WTC11 (cell line): ENCODE measurements at regions not wholly inside any gene's neighbourhood (a gene's known extent, or its start where the extent isn't known, plus 50 kb on each side); places are given as distances from the start of the nearest gene placed in this dataset.
"Not testable (repeated sequence)": the region's sequence is repeated elsewhere in the genome, so short reads cannot be mapped to it uniquely, and the experiment has no call there.

Source experiments
- ATAC-seq: fragments of 200-7000 bp; cut with Tn5 transposase; 2 replicates; pipeline ENCODE4 v1.10.0; 2021; ENCODE audit warnings: mild to moderate bottlenecking, moderate library complexity
- CTCF ChIA-PET: fragments of 300-600 bp; sonication (Branson Sonifier 250); formaldehyde crosslinking; loops from one replicate; lab custom pipeline; 2021; ENCODE audit warnings: antibody characterized with exemption; lab: Charles Lee
- POLR2A ChIA-PET: fragments of 350-600 bp; sonication (Branson Sonifier 250); formaldehyde crosslinking; loops from one replicate; lab custom pipeline; 2021; ENCODE audit warnings: antibody characterized with exemption; lab: Charles Lee
- DNase-seq: peaks from one replicate; pipeline ENCODE4 v3.0.0; 2021; ENCODE audit warnings: low spot score
- H3K27ac Mint-ChIP-seq: 2 replicates; pipeline ENCODE4 v1.8.0; 2021; ENCODE audit warnings: mixed read lengths
- H3K27me3 Mint-ChIP-seq: 2 replicates; pipeline ENCODE4 v1.8.0; 2021; ENCODE audit warnings: low read depth, mild to moderate bottlenecking, moderate library complexity, mixed read lengths
- H3K36me3 Mint-ChIP-seq: 2 replicates; pipeline ENCODE4 v1.8.0; 2021; ENCODE audit warnings: mixed read lengths
- H3K4me1 Mint-ChIP-seq: 2 replicates; pipeline ENCODE4 v1.8.0; 2022; ENCODE audit warnings: mixed read lengths
- H3K4me3 Mint-ChIP-seq: 2 replicates; pipeline ENCODE4 v1.8.0; 2021; ENCODE audit warnings: mild to moderate bottlenecking, moderate library complexity, mixed read lengths
- H3K9me3 Mint-ChIP-seq: 2 replicates; pipeline ENCODE4 v1.8.0; 2021; ENCODE audit warnings: mixed read lengths
- ATF6 ChIP-seq: sonication (generic); formaldehyde crosslinking; IDR thresholded peaks from 2 replicates; pipeline ENCODE4 v1.8.1; 2023; ENCODE audit warnings: mild to moderate bottlenecking, missing genetic modification reagents
- CREB1 ChIP-seq: sonication (generic); formaldehyde crosslinking; IDR thresholded peaks from 2 replicates; pipeline ENCODE4 v1.8.0; 2023; ENCODE audit warnings: mild to moderate bottlenecking, missing genetic modification reagents
- CREM ChIP-seq: sonication (generic); formaldehyde crosslinking; IDR thresholded peaks from 2 replicates; pipeline ENCODE4 v1.8.1; 2022; ENCODE audit warnings: mild to moderate bottlenecking, missing genetic modification reagents, moderate library complexity
- E2F4 ChIP-seq: sonication (generic); formaldehyde crosslinking; IDR thresholded peaks from 2 replicates; pipeline ENCODE4 v1.8.1; 2022; ENCODE audit warnings: low read depth, mild to moderate bottlenecking, moderate library complexity, missing genetic modification reagents, borderline replicate concordance
- ESRRA ChIP-seq: sonication (generic); formaldehyde crosslinking; IDR thresholded peaks from 2 replicates; pipeline ENCODE4 v1.8.1; 2022; ENCODE audit warnings: mild to moderate bottlenecking, missing genetic modification reagents, borderline replicate concordance
- FOXP4 ChIP-seq: sonication (generic); formaldehyde crosslinking; IDR thresholded peaks from 2 replicates; pipeline ENCODE4 v1.8.0; 2022; ENCODE audit warnings: mild to moderate bottlenecking, missing genetic modification reagents
- GRHL2 ChIP-seq: fragments of 250-450 bp; sonication (Bioruptor Pico); IDR thresholded peaks from 2 replicates; pipeline ENCODE4 v1.8.0; 2022; ENCODE audit warnings: mild to moderate bottlenecking, moderate library complexity; ENCODE audit not compliant: insufficient replicate concordance, severe bottlenecking
- JUN ChIP-seq: sonication (generic); formaldehyde crosslinking; IDR thresholded peaks from 2 replicates; pipeline ENCODE4 v1.8.0; 2023; ENCODE audit warnings: mild to moderate bottlenecking, missing genetic modification reagents
- MAX ChIP-seq: sonication (generic); formaldehyde crosslinking; IDR thresholded peaks from 2 replicates; pipeline ENCODE4 v1.8.0; 2022; ENCODE audit warnings: mild to moderate bottlenecking, missing genetic modification reagents
- MYBL2 ChIP-seq: sonication (generic); formaldehyde crosslinking; IDR thresholded peaks from 2 replicates; pipeline ENCODE4 v1.8.1; 2023; ENCODE audit warnings: mild to moderate bottlenecking, moderate library complexity, missing genetic modification reagents
- NFATC4 ChIP-seq: fragments of 250-450 bp; sonication (Bioruptor Pico); IDR thresholded peaks from 2 replicates; pipeline ENCODE4 v1.9.0; 2021; ENCODE audit warnings: mild to moderate bottlenecking
- NFE2L1 ChIP-seq: sonication (generic); formaldehyde crosslinking; IDR thresholded peaks from 2 replicates; pipeline ENCODE4 v1.8.1; 2023; ENCODE audit warnings: missing genetic modification reagents
- NR1H2 ChIP-seq: sonication (generic); formaldehyde crosslinking; IDR thresholded peaks from 2 replicates; pipeline ENCODE4 v1.9.0; 2021; ENCODE audit warnings: mild to moderate bottlenecking, moderate library complexity, missing genetic modification reagents
- OVOL2 ChIP-seq: fragments of 250-450 bp; sonication (Bioruptor Pico); IDR thresholded peaks from 2 replicates; pipeline ENCODE4 v1.9.0; 2021; ENCODE audit warnings: mild to moderate bottlenecking, borderline replicate concordance
- PRDM15 ChIP-seq: sonication (generic); formaldehyde crosslinking; IDR thresholded peaks from 2 replicates; pipeline ENCODE4 v1.8.0; 2022; ENCODE audit warnings: missing genetic modification reagents
- RORB ChIP-seq: fragments of 250-450 bp; sonication (Bioruptor Pico); IDR thresholded peaks from 2 replicates; pipeline ENCODE4 v1.9.0; 2021; ENCODE audit warnings: mild to moderate bottlenecking
- TEAD1 ChIP-seq: sonication (generic); formaldehyde crosslinking; IDR thresholded peaks from 2 replicates; pipeline ENCODE4 v1.8.0; 2022; ENCODE audit warnings: mild to moderate bottlenecking, missing genetic modification reagents
- ZNF671 ChIP-seq: fragments of 250-450 bp; sonication (Bioruptor Pico); IDR thresholded peaks from 2 replicates; pipeline ENCODE4 v1.8.0; 2021; ENCODE audit warnings: mild to moderate bottlenecking
- TF ChIP-seq, protein P1 (sequence below): fragments of 250-450 bp; sonication (Bioruptor Pico); conservative IDR thresholded peaks from 2 replicates; pipeline ENCODE4 v1.9.0; 2021; ENCODE audit warnings: mild to moderate bottlenecking

DNA sequence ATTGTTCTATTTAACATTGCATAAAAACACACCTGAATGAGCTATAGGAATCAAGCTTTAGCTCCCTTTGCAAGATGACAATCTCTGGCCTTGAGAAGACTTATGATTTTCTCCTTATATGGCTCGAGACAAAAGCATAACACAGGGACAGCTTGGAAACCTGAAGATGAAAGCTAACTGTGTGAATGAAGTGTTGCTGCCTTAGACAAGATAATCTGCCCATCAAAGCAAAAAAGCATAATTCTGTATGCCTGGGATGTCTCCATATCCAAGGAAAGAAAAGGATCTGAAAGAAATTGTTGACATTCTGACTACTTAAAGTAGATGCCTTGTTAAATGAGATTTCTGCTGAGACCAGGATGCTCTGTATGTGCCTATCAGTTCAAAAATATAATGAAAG lies 526.7 kb upstream of the TOM1L1 start (continued):
- no peak for TF ChIP-seq PRDM15 (CRISPR knock-in tag)
- TF ChIP-seq, protein P1, sequence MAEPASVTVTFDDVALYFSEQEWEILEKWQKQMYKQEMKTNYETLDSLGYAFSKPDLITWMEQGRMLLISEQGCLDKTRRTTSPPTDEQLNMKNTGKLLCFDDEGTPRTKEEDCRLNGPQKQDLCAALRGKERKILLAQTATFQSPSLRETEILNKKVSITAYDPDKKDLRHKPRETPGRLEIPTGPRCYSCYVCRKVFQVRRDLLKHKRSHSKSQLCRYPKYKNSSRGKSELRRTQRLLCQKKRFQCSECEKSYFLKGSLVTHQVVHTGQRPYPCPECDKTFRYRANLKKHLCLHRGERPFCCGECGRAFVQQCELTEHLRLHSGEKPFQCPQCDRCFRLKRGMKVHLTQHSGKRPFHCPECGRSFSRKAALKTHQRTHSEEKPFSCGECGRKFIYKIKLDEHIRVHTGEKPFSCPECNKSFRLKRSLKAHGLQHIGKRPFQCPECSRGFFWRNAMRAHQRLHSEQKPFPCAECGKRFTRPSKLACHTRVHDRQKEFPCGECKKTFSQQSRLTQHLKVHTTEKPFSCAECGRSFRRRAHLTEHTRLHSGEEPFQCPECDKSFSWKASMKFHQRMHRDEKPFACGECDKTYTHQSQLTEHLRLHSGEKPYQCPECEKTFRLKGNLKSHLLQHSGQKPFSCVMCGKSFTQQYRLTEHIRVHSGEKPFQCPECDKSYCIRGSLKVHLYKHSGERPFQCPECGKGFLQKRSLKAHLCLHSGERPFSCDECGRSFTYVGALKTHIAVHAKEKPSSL (CRISPR knock-in tag), result no peak
- no peak for TF ChIP-seq ESRRA
- TF ChIP-seq FOXP4, result no peak
- TF ChIP-seq MAX (CRISPR knock-in tag), result no peak
- TF ChIP-seq NFE2L1 (CRISPR knock-in tag), result no peak
- TF ChIP-seq GRHL2 (CRISPR knock-in tag), result no peak
- TF ChIP-seq, all 79 proteins: peak for 0

- Mint-ChIP-seq H3K9me3 (peaks cover 50% of the 10 kb centered on the region), H3K36me3 (peaks cover 16% of the 10 kb centered on the region), H3K4me1 (peaks cover 17% of the 10 kb centered on the region)
- POLR2A ChIA-PET, DNase-seq, ATAC-seq, CTCF ChIA-PET, H3K4me3 Mint-ChIP-seq, H3K27ac Mint-ChIP-seq, H3K27me3 Mint-ChIP-seq: not testable (repeated sequence)
Measured at GRCh38 chr17:54376409-54376808, 524.2 kb upstream of the TOM1L1 start.

- Mint-ChIP-seq H3K4me1 (no peaks in the 10 kb centered on the region), H3K36me3 (peaks cover 18% of the 10 kb centered on the region), H3K9me3 (peaks cover 53% of the 10 kb centered on the region), H3K27ac (no peak overlapping the region), H3K4me3 (no peak overlapping the region), H3K27me3 (no peaks in the 10 kb centered on the region)
- ChIA-PET CTCF (no interaction called here), POLR2A (no interaction called here)
- ATAC-seq (no peak), DNase-seq (no peak)
- TF ChIP-seq ZNF671 (CRISPR knock-in tag) (no peak), CREM (CRISPR knock-in tag) (no peak), NR1H2 (CRISPR knock-in tag) (no peak), NFATC4 (no peak)
Measured at GRCh38 chr17:54381482-54381881, 519.2 kb upstream of the TOM1L1 start.

GRCh38 chr17:54404259-54404658 lies 496.4 kb upstream of the TOM1L1 start:
- H3K9me3 Mint-ChIP-seq, result peaks cover 70% of the 10 kb centered on the region
- DNase-seq (no peak), ATAC-seq (no peak)
- peaks cover 5% of the 10 kb centered on the region; the same call in 1 of the 2 replicates for H3K4me1 Mint-ChIP-seq
- no peaks in the 10 kb centered on the region for H3K27me3 Mint-ChIP-seq
- no peak overlapping the region for H3K4me3 Mint-ChIP-seq
- H3K36me3 Mint-ChIP-seq, result peaks cover 38% of the 10 kb centered on the region
- CTCF ChIA-PET, result no interaction called here
- H3K27ac Mint-ChIP-seq, result no peak overlapping the region
- POLR2A ChIA-PET, result no interaction called here
- TF ChIP-seq JUN (CRISPR knock-in tag) (no peak), E2F4 (CRISPR knock-in tag) (no peak), OVOL2 (no peak), MYBL2 (CRISPR knock-in tag) (no peak), ATF6 (CRISPR knock-in tag) (no peak), RORB (CRISPR knock-in tag) (no peak), CREB1 (CRISPR knock-in tag) (no peak), TEAD1 (CRISPR knock-in tag) (no peak)
